CD14-positive monocyte (primary cell): ENCODE measurements at regions not wholly inside any gene's neighbourhood (a gene's known extent, or its start where the extent isn't known, plus 50 kb on each side); places are given as distances from the start of the nearest gene placed in this dataset.

ENCODE experiments used
- DNase-seq, 3 donors: peaks; one replicate each; pipeline ENCODE4 v3.0.0-alpha.2; 2011 to 2022
- H2AFZ ChIP-seq: 2 replicates; pipeline ENCODE4 v1.6.0; 2012; ENCODE audit warnings: mild to moderate bottlenecking, low read depth, low read length, inconsistent platforms; ENCODE audit not compliant: insufficient read depth, poor library complexity, severe bottlenecking
- H3K27ac ChIP-seq, 2 donors: 1 replicate in 1 of 2; 2 replicates in 1 of 2; pipeline ENCODE4 v1.5.1; 2012 to 2013; ENCODE audit warnings: low read length in 2 of 2, control low read depth in 1 of 2, inconsistent platforms in 1 of 2, low read depth in 1 of 2, mild to moderate bottlenecking in 1 of 2
- H3K27me3 ChIP-seq, 2 donors: one replicate each; pipeline versions ENCODE4 v1.6.0 to v1.6.1; 2011 to 2013; ENCODE audit warnings: low read length in 2 of 2; ENCODE audit not compliant: control insufficient read depth in 2 of 2, insufficient read depth in 2 of 2
- H3K36me3 ChIP-seq, 2 donors: replicated peaks in 1 of 2; 1 replicate in 1 of 2; 2 replicates in 1 of 2; pipeline versions ENCODE4 v1.5.1 to v1.6.1; 2012 to 2013; ENCODE audit warnings: low read length in 2 of 2, control low read depth in 1 of 2, inconsistent platforms in 1 of 2, mild to moderate bottlenecking in 1 of 2; ENCODE audit not compliant: insufficient read depth in 2 of 2, control insufficient read depth in 1 of 2
- H3K4me1 ChIP-seq, 2 donors: 1 replicate in 1 of 2; 2 replicates in 1 of 2; pipeline versions ENCODE4 v1.5.1 to v1.6.1; 2012 to 2013; ENCODE audit warnings: low read length in 2 of 2, control low read depth in 1 of 2, inconsistent platforms in 1 of 2, mild to moderate bottlenecking in 1 of 2, moderate library complexity in 1 of 2; ENCODE audit not compliant: insufficient read depth in 2 of 2, control insufficient read depth in 1 of 2
- H3K4me2 ChIP-seq: replicated peaks from 2 replicates; pipeline ENCODE3; 2012; ENCODE audit warnings: low read length, moderate library complexity, mild to moderate bottlenecking; ENCODE audit not compliant: poor library complexity, severe bottlenecking; ENCODE audit errors: extremely low read depth
- H3K4me3 ChIP-seq, 3 experiments: fragments of 200-600 bp in 1 of 3; sonication (generic) in 1 of 3; replicated peaks in 1 of 3; 1 replicate in 2 of 3; 2 replicates in 1 of 3; pipeline ENCODE4 v1.5.1; 2011 to 2013; ENCODE audit warnings: low read length in 3 of 3, mild to moderate bottlenecking in 3 of 3, control low read depth in 2 of 3, low read depth in 2 of 3, inconsistent platforms in 1 of 3, moderate library complexity in 1 of 3
- H3K79me2 ChIP-seq: 2 replicates; pipeline ENCODE4 v1.6.0; 2012; ENCODE audit warnings: mild to moderate bottlenecking, control low read depth, inconsistent platforms, low read length, moderate library complexity; ENCODE audit not compliant: insufficient read depth
- H3K9ac ChIP-seq: 2 replicates; pipeline ENCODE4 v1.6.0; 2017; ENCODE audit warnings: low read length, mild to moderate bottlenecking; ENCODE audit not compliant: insufficient read depth, poor library complexity, severe bottlenecking
- H3K9me3 ChIP-seq, 2 donors: replicated peaks in 1 of 2; 1 replicate in 1 of 2; 2 replicates in 1 of 2; pipeline versions ENCODE4 v1.5.1 to v1.6.1; 2012 to 2013; ENCODE audit warnings: low read length in 2 of 2, control low read depth in 1 of 2; ENCODE audit not compliant: control insufficient read depth in 1 of 2, insufficient read depth in 1 of 2
- H4K20me1 ChIP-seq: 2 replicates; pipeline ENCODE4 v1.6.0; 2012; ENCODE audit warnings: mild to moderate bottlenecking, low read length, control low read depth, moderate library complexity; ENCODE audit not compliant: insufficient read depth
- H3K27ac Mint-ChIP-seq, 7 donors: one replicate each; pipeline ENCODE4 v1.8.0; 2020; ENCODE audit warnings: mild to moderate bottlenecking in 7 of 7, mixed read lengths in 7 of 7, moderate library complexity in 6 of 7, inconsistent platforms in 2 of 7
- H3K27me3 Mint-ChIP-seq, 3 donors: one replicate each; pipeline ENCODE4 v1.8.0; 2021 to 2022; ENCODE audit warnings: low read depth in 3 of 3, mild to moderate bottlenecking in 3 of 3, mixed read lengths in 3 of 3, moderate library complexity in 3 of 3, inconsistent platforms in 1 of 3
- H3K36me3 Mint-ChIP-seq, 2 donors: one replicate each; pipeline ENCODE4 v1.8.0; 2020; ENCODE audit warnings: mixed read lengths in 2 of 2, inconsistent platforms in 1 of 2, mild to moderate bottlenecking in 1 of 2
- H3K4me1 Mint-ChIP-seq: one replicate; pipeline ENCODE4 v1.8.0; 2020; ENCODE audit warnings: mild to moderate bottlenecking, mixed read lengths
- H3K4me3 Mint-ChIP-seq, 2 donors: one replicate each; pipeline ENCODE4 v1.8.0; 2020; ENCODE audit warnings: mild to moderate bottlenecking in 2 of 2, mixed read lengths in 2 of 2, moderate library complexity in 1 of 2
- H3K9me3 Mint-ChIP-seq, 7 donors: one replicate each; pipeline ENCODE4 v1.8.0; 2020 to 2022; ENCODE audit warnings: mixed read lengths in 7 of 7, mild to moderate bottlenecking in 6 of 7, moderate library complexity in 6 of 7, inconsistent platforms in 2 of 7
- CTCF ChIP-seq: fragments of 200-600 bp; IDR thresholded peaks from one replicate; pipeline ENCODE4 v1.8.0; 2022; ENCODE audit warnings: antibody characterized with exemption, mild to moderate bottlenecking
- WGBS: methylation state at CpG from one replicate; pipeline ENCODE4 v1.1.5; 2013; ENCODE audit warnings: missing lambda C conversion rate; ENCODE audit not compliant: insufficient coverage; 5-methylcytosine and 5-hydroxymethylcytosine counted together
- intact Hi-C, 2 donors: fragments of 100-400 bp; cut with micrococcal nuclease; formaldehyde crosslinking; loops; one replicate each; pipeline versions ENCODE4 v1.15.0 to v1.15.1; 2023

- H2AFZ ChIP-seq: peak overlapping the region; percentile 44
- H3K27me3 ChIP-seq: no peaks in the 10 kb centered on the region
- peaks cover 50 to 59% of the 10 kb centered on the region in 2 donors for H3K4me1 ChIP-seq
- H3K9ac ChIP-seq: peak overlapping the region; percentile 80
- H3K79me2 ChIP-seq: no peaks in the 10 kb centered on the region
- peaks cover 0 to 4% of the 10 kb centered on the region in 2 donors for H3K9me3 ChIP-seq
- H3K27ac Mint-ChIP-seq: peak overlapping the region; percentile 99 to 100 (median 100)
- peaks cover 2 to 6% (median 4%) of the 10 kb centered on the region in 7 donors for H3K9me3 Mint-ChIP-seq
- peaks cover 60% of the 10 kb centered on the region for H3K4me1 Mint-ChIP-seq
- peaks cover 0 to 7% (median 0%) of the 10 kb centered on the region in 3 donors for H3K27me3 Mint-ChIP-seq
- intact Hi-C loops: loop anchor here (5.0 to 10.0 kb wide), 3 partner anchors 185 to 192 kb away; no protein-coding TSS in a partner anchor
- peak overlapping the region; percentile 32 to 85 for H3K4me3 Mint-ChIP-seq
- DNase-seq: peak; percentile 75 to 90 (median 77)
- H3K36me3 ChIP-seq: no peaks in the 10 kb centered on the region
- H3K4me3 ChIP-seq: peak overlapping the region in 1 of 3 experiments; percentile 61
- H3K4me2 ChIP-seq: peak overlapping the region; percentile 70
- peak overlapping the region; percentile 99 to 100 for H3K27ac ChIP-seq
- peaks cover 2 to 4% of the 10 kb centered on the region in 2 donors for H3K36me3 Mint-ChIP-seq
- no peak for TF ChIP-seq CTCF
- WGBS: 90% methylated on average over 7 of the region's 13 CpGs
- H4K20me1 ChIP-seq: no peaks in the 10 kb centered on the region
Measured at GRCh38 chr15:58329781-58330671, 101.8 kb upstream of the LIPC start.

- no peaks in the 10 kb centered on the region for H3K36me3 ChIP-seq
- TF ChIP-seq CTCF: no peak
- peak overlapping the region; percentile 34 to 89 for H3K4me3 Mint-ChIP-seq
- H3K9ac ChIP-seq: peak overlapping the region; percentile 80
- H4K20me1 ChIP-seq: no peaks in the 10 kb centered on the region
- H3K27me3 ChIP-seq: no peaks in the 10 kb centered on the region
- no peaks in the 10 kb centered on the region for H3K79me2 ChIP-seq
- DNase-seq: peak; percentile 20 to 58 (median 46)
- H3K9me3 Mint-ChIP-seq: peaks cover 2 to 6% (median 4%) of the 10 kb centered on the region in 7 donors
- intact Hi-C loops: loop anchor here in 1 of 2 donors (5.0 to 10.0 kb wide), 2 partner anchors 186 to 191 kb away; no protein-coding TSS in a partner anchor
- peak overlapping the region; percentile 99 to 100 for H3K27ac ChIP-seq
- 35% methylated on average over 6 of the region's 8 CpGs for WGBS
- H3K4me3 ChIP-seq: peak overlapping the region; percentile 24 to 61 (median 35)
- H3K4me1 ChIP-seq: peaks cover 50 to 58% of the 10 kb centered on the region in 2 donors
- H3K4me2 ChIP-seq: peak overlapping the region; percentile 70
- H3K27me3 Mint-ChIP-seq: peaks cover 0 to 7% (median 0%) of the 10 kb centered on the region in 3 donors
- peaks cover 0 to 4% of the 10 kb centered on the region in 2 donors for H3K9me3 ChIP-seq
- H3K36me3 Mint-ChIP-seq: peaks cover 2 to 4% of the 10 kb centered on the region in 2 donors
- H3K4me1 Mint-ChIP-seq: peaks cover 56% of the 10 kb centered on the region
- peak overlapping the region; percentile 32 for H2AFZ ChIP-seq
- peak overlapping the region; percentile 99 to 100 (median 100) for H3K27ac Mint-ChIP-seq
Measured at GRCh38 chr15:58330741-58331559, 100.8 kb upstream of the LIPC start.
